ENCODE measurements at regions not wholly inside any gene's neighbourhood (a gene's known extent, or its start where the extent isn't known, plus 50 kb on each side); places are given as distances from the start of the nearest gene placed in this dataset.

- no peak overlapping the region for H3K27ac ChIP-seq
- H3K4me1 ChIP-seq (ENCODE audit: control insufficient read depth in 1 of 2, low read depth in 2 of 2), result no peaks in the 10 kb centered on the region
- no peak overlapping the region for H3K4me3 ChIP-seq
- TF ChIP-seq CTCF (IDR thresholded peaks at IDR 0.05), result no peak
- H3K27me3 ChIP-seq (replicated peaks; ENCODE audit: insufficient read depth), result no peaks in the 10 kb centered on the region
- ATAC-seq (ENCODE audit: insufficient number of reproducible peaks, low FRiP score, low read depth) (no peak), DNase-seq (ENCODE audit: low spot score) (no peak)
- no peaks in the 10 kb centered on the region for H3K9me3 ChIP-seq
- no peaks in the 10 kb centered on the region for H3K36me3 ChIP-seq
These were observed 78.7 kb upstream of the ASB18 start for GRCh38 chr2:236342951-236343350.

GRCh38 chr2:236343400-236344161 is 79.4 kb upstream of the ASB18 start:
- H3K27ac ChIP-seq, result no peak overlapping the region
- H3K4me3 ChIP-seq, result no peak overlapping the region
- DNase-seq (ENCODE audit: low spot score), result peak; percentile 32
- ATAC-seq (ENCODE audit: insufficient number of reproducible peaks, low FRiP score, low read depth), result no peak
- peak; percentile 72 for TF ChIP-seq CTCF (IDR thresholded peaks at IDR 0.05)
- no peaks in the 10 kb centered on the region for H3K4me1 ChIP-seq (ENCODE audit: control insufficient read depth in 1 of 2, low read depth in 2 of 2)
- no peaks in the 10 kb centered on the region for H3K27me3 ChIP-seq (replicated peaks; ENCODE audit: insufficient read depth)
- no peaks in the 10 kb centered on the region for H3K36me3 ChIP-seq
- H3K9me3 ChIP-seq, result no peaks in the 10 kb centered on the region

- no peaks in the 10 kb centered on the region for H3K27me3 ChIP-seq (replicated peaks; ENCODE audit: insufficient read depth)
- no peaks in the 10 kb centered on the region for H3K9me3 ChIP-seq
- H3K4me1 ChIP-seq (ENCODE audit: control insufficient read depth in 1 of 2, low read depth in 2 of 2), result no peaks in the 10 kb centered on the region
- no peak overlapping the region for H3K27ac ChIP-seq
- H3K36me3 ChIP-seq, result no peaks in the 10 kb centered on the region
- no peak for ATAC-seq (ENCODE audit: insufficient number of reproducible peaks, low FRiP score, low read depth)
- no peak for DNase-seq (ENCODE audit: low spot score)
- no peak for TF ChIP-seq CTCF (IDR thresholded peaks at IDR 0.05)
- no peak overlapping the region for H3K4me3 ChIP-seq
These were observed 80.2 kb upstream of the ASB18 start for GRCh38 chr2:236344446-236344845.

- no peaks in the 10 kb centered on the region for H3K36me3 ChIP-seq
- H3K27me3 ChIP-seq (replicated peaks; ENCODE audit: insufficient read depth), result no peaks in the 10 kb centered on the region
- DNase-seq (ENCODE audit: low spot score), result no peak
- no peak overlapping the region for H3K4me3 ChIP-seq
- no peak overlapping the region for H3K27ac ChIP-seq
- no peaks in the 10 kb centered on the region for H3K9me3 ChIP-seq
- ATAC-seq (ENCODE audit: insufficient number of reproducible peaks, low FRiP score, low read depth), result no peak
- TF ChIP-seq CTCF (IDR thresholded peaks at IDR 0.05), result no peak
- no peaks in the 10 kb centered on the region for H3K4me1 ChIP-seq (ENCODE audit: control insufficient read depth in 1 of 2, low read depth in 2 of 2)
These were observed 81.0 kb upstream of the ASB18 start for GRCh38 chr2:236345081-236345714.

- no peaks in the 10 kb centered on the region for H3K27me3 ChIP-seq (replicated peaks; ENCODE audit: insufficient read depth)
- no peaks in the 10 kb centered on the region for H3K36me3 ChIP-seq
- H3K4me1 ChIP-seq (ENCODE audit: control insufficient read depth in 1 of 2, low read depth in 2 of 2), result no peaks in the 10 kb centered on the region
- ATAC-seq (ENCODE audit: insufficient number of reproducible peaks, low FRiP score, low read depth) (no peak), DNase-seq (ENCODE audit: low spot score) (no peak)
- H3K4me3 ChIP-seq, result no peak overlapping the region
- TF ChIP-seq CTCF (IDR thresholded peaks at IDR 0.05), result no peak
- no peak overlapping the region for H3K27ac ChIP-seq
- no peaks in the 10 kb centered on the region for H3K9me3 ChIP-seq
These were observed 82.2 kb upstream of the ASB18 start for GRCh38 chr2:236346366-236346765.
